Gastroesophageal sphincter (tissue), 4 donors: ENCODE measurements at regions not wholly inside any gene's neighbourhood (a gene's known extent, or its start where the extent isn't known, plus 50 kb on each side); places are given as distances from the start of the nearest gene placed in this dataset.

Source experiments
- ATAC-seq: fragments of 150-250 bp; one replicate; pipeline ENCODE4 v1.9.1; 2016; ENCODE audit warnings: mild to moderate bottlenecking, moderate library complexity
- H3K27ac ChIP-seq, 4 donors: fragments of 200-600 bp; sonication (generic) in 3 of 4; 1 replicate in 3 of 4; 2 replicates in 1 of 4; pipeline ENCODE4 v1.5.1; 2016 to 2019
- H3K27me3 ChIP-seq: fragments of 200-600 bp; sonication (generic); one replicate; pipeline ENCODE4 v1.5.1; 2019
- H3K36me3 ChIP-seq, 2 donors: fragments of 200-600 bp; sonication (generic); one replicate each; pipeline ENCODE4 v1.5.1; 2019; ENCODE audit warnings: control low read depth in 1 of 2
- H3K4me1 ChIP-seq, 3 donors: fragments of 200-600 bp; sonication (generic); 1 replicate in 2 of 3; 2 replicates in 1 of 3; pipeline ENCODE4 v1.5.1; 2016 to 2019; ENCODE audit warnings: control low read depth in 2 of 3
- H3K4me3 ChIP-seq, 2 donors: fragments of 200-600 bp; sonication (generic); one replicate each; pipeline ENCODE4 v1.5.1; 2019; ENCODE audit warnings: mild to moderate bottlenecking in 1 of 2, moderate library complexity in 1 of 2
- H3K9me3 ChIP-seq, 3 donors: fragments of 200-600 bp; sonication (generic); one replicate each; pipeline ENCODE4 v1.5.1; 2017 to 2019; ENCODE audit warnings: control low read depth in 2 of 3
- EP300 ChIP-seq: sonication (generic); formaldehyde crosslinking; IDR thresholded peaks from one replicate; pipeline ENCODE4 v1.6.1; 2017; ENCODE audit warnings: antibody characterized with exemption, mild to moderate bottlenecking
- POLR2A ChIP-seq, 2 donors: fragments of 450-650 bp; IDR thresholded peaks; one replicate each; pipeline ENCODE4 v1.6.1; 2017; ENCODE audit warnings: antibody characterized with exemption in 2 of 2, mild to moderate bottlenecking in 2 of 2, moderate library complexity in 1 of 2
- POLR2AphosphoS5 ChIP-seq: sonication (generic); formaldehyde crosslinking; IDR thresholded peaks from one replicate; pipeline ENCODE4 v1.6.1; 2017; ENCODE audit warnings: antibody characterized with exemption
- WGBS, 2 donors: methylation state at CpG; one replicate each; pipeline ENCODE4 v1.1.5; 2018; ENCODE audit warnings: low coverage in 1 of 2; 5-methylcytosine and 5-hydroxymethylcytosine counted together
- TF ChIP-seq, protein P1 (sequence below), 4 experiments: fragments of 200-600 bp in 2 of 4; fragments of 450-650 bp in 2 of 4; sonication (generic) in 1 of 4; IDR thresholded peaks; one replicate each; pipeline ENCODE4 v1.5.1; 2017 to 2019; ENCODE audit warnings: antibody characterized with exemption in 4 of 4, mild to moderate bottlenecking in 2 of 4, moderate library complexity in 2 of 4

DNA sequence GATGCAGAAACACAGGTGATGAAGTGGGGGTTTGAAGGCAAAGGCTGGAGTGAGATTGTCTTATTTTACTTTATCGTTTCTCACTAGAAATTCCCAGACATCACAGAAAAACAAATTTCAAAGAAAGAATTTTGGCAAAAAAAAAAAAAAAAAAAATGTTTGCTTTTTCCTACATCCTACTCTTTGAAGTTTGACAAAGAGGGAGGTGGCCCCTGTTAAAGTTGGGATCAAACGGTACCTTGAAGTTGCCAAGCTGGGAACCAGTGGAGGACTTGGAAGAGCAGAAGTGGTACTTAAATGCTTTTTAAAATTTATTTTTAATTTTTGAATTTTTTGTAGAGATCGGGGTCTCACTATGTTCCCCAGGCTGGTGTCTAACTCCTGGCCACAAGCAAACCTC is 63.9 kb upstream of the KIF5B start:
- no peaks in the 10 kb centered on the region for H3K27me3 ChIP-seq
- H3K4me1 ChIP-seq = no peaks in the 10 kb centered on the region
- peaks cover 0 to 8% (median 0%) of the 10 kb centered on the region in 3 donors for H3K9me3 ChIP-seq
- no peaks in the 10 kb centered on the region for H3K36me3 ChIP-seq
- TF ChIP-seq POLR2AphosphoS5 (no peak), POLR2A (IDR thresholded peaks at IDR 0.05) (no peak), EP300 (no peak)
- TF ChIP-seq, protein P1, sequence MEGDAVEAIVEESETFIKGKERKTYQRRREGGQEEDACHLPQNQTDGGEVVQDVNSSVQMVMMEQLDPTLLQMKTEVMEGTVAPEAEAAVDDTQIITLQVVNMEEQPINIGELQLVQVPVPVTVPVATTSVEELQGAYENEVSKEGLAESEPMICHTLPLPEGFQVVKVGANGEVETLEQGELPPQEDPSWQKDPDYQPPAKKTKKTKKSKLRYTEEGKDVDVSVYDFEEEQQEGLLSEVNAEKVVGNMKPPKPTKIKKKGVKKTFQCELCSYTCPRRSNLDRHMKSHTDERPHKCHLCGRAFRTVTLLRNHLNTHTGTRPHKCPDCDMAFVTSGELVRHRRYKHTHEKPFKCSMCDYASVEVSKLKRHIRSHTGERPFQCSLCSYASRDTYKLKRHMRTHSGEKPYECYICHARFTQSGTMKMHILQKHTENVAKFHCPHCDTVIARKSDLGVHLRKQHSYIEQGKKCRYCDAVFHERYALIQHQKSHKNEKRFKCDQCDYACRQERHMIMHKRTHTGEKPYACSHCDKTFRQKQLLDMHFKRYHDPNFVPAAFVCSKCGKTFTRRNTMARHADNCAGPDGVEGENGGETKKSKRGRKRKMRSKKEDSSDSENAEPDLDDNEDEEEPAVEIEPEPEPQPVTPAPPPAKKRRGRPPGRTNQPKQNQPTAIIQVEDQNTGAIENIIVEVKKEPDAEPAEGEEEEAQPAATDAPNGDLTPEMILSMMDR (IDR thresholded peaks at IDR 0.05) = no peak
- 90 to 92% methylated on average over 2 to 3 of the region's 3 CpGs for WGBS, 2 donors
- ATAC-seq = no peak
- H3K4me3 ChIP-seq = no peak overlapping the region
- H3K27ac ChIP-seq = no peak overlapping the region

DNA sequence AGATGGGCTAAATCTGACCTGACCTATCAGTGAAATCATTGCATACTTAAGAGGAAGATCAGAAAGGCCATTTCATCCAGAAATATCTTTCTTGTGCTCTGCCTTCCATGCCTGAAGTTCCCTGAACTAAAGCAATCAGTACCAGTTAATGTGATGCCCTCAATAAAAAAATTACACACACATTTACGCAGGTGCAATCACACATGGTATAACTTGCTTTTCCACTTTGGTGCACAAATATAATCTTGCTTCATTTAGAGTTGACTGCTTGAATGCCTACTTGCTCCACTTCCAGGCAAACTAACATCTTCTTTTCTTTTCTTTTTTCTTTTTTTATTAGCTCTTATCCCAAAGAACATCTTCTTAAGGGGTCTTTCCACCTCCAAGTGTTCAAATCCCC is 58.3 kb upstream of the KIF5B start:
- Histone ChIP-seq H3K4me1 (peaks cover 0 to 8% (median 0%) of the 10 kb centered on the region in 3 donors), H3K9me3 (no peaks in the 10 kb centered on the region), H3K36me3 (no peaks in the 10 kb centered on the region), H3K27ac (no peak overlapping the region), H3K27me3 (no peaks in the 10 kb centered on the region), H3K4me3 (no peak overlapping the region)
- no peak for ATAC-seq
- TF ChIP-seq POLR2AphosphoS5 (no peak), POLR2A (IDR thresholded peaks at IDR 0.05) (no peak), EP300 (no peak)
- TF ChIP-seq, protein P1 (IDR thresholded peaks at IDR 0.05) = no peak
- WGBS, 2 donors = 0% methylated on average over 1 of the region's 1 CpG

DNA sequence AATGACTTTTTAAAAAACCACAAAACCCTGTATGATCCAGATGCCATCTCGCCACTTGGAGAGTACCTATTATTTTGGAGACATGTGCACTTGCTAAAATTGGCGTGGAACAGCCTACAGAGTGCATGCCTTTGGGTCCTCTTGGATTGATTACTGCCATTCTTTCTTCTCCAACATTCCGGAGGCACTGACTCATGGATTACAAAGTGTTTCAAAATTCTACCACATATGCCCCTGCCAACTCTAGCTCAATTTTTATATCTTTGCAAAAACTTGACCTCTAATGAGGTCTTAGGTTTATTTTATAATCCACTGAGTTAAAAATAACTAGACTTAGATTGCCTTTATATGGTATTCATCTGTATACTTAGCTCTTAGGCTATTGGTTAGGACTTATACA is 55.8 kb upstream of the KIF5B start:
- H3K27me3 ChIP-seq = no peaks in the 10 kb centered on the region
- H3K9me3 ChIP-seq = no peaks in the 10 kb centered on the region
- TF ChIP-seq POLR2AphosphoS5 = no peak
- TF ChIP-seq POLR2A (IDR thresholded peaks at IDR 0.05) = no peak
- TF ChIP-seq EP300 = no peak
- TF ChIP-seq, protein P1 (IDR thresholded peaks at IDR 0.05) = no peak
- no peak overlapping the region for H3K27ac ChIP-seq
- no peak overlapping the region for H3K4me3 ChIP-seq
- peaks cover 0 to 8% (median 0%) of the 10 kb centered on the region in 3 donors for H3K4me1 ChIP-seq
- ATAC-seq = no peak
- WGBS, 2 donors = 43 to 51% methylated on average over 3 of the region's 3 CpGs
- no peaks in the 10 kb centered on the region for H3K36me3 ChIP-seq

DNA sequence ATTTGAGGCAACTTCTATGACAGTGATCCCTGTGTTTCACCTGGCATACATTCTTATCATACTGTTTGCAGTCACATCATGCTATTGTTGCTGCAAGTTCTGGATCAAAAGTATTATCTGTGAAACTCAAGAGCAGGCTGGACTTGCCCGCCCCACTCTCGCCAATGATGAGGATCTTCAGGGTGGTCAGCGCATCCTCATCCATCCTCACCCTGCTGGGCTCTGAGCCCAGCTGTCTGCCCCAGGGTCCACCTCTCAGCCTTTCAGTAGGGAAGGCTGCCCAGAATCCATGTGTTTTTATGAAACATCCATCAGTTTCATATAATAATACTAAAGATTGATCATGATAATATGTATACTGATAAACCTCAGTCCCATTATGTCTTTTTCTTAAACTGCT is 55.4 kb upstream of the KIF5B start:
- 80% methylated on average over 2 of the region's 3 CpGs; no CpG with 5 or more reads in 1 of the 2 donors for WGBS, 2 donors
- no peak for ATAC-seq
- no peak overlapping the region for H3K27ac ChIP-seq
- no peak for TF ChIP-seq EP300
- no peak for TF ChIP-seq POLR2AphosphoS5
- TF ChIP-seq, protein P1 (IDR thresholded peaks at IDR 0.05) = no peak
- TF ChIP-seq POLR2A (IDR thresholded peaks at IDR 0.05) = no peak
- H3K36me3 ChIP-seq = no peaks in the 10 kb centered on the region
- no peak overlapping the region for H3K4me3 ChIP-seq
- no peaks in the 10 kb centered on the region for H3K9me3 ChIP-seq
- H3K4me1 ChIP-seq = peaks cover 0 to 8% (median 0%) of the 10 kb centered on the region in 3 donors
- H3K27me3 ChIP-seq = no peaks in the 10 kb centered on the region

DNA sequence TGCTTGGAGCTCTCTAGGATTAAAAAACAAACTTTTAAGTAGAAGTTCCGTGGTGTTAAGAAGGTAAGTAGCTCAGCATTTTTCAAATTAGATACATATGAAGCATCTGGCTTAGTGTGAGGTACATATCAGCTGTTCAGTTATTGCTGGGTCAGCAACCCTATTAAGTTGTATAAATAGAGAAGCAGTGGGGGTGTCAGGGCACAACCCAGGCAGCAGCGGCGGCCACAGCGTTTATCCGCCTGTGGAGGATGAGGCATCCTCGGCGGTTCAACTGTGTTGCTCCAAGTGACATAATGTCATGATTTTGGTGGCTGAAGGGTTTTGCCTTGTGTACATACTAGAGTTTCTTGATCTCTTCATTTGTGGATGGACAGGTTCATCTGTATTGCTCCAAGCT is 54.6 kb upstream of the KIF5B start:
- Histone ChIP-seq H3K4me1 (peaks cover 0 to 8% (median 0%) of the 10 kb centered on the region in 3 donors), H3K27me3 (no peaks in the 10 kb centered on the region), H3K4me3 (no peak overlapping the region), H3K36me3 (no peaks in the 10 kb centered on the region), H3K9me3 (no peaks in the 10 kb centered on the region), H3K27ac (no peak overlapping the region)
- TF ChIP-seq POLR2A (IDR thresholded peaks at IDR 0.05) = no peak
- no peak for TF ChIP-seq POLR2AphosphoS5
- TF ChIP-seq, protein P1 (IDR thresholded peaks at IDR 0.05) = no peak
- no peak for TF ChIP-seq EP300
- WGBS, 2 donors = 89 to 94% methylated on average over 1 to 7 of the region's 7 CpGs
- ATAC-seq = no peak
